Stimulated activated CD4-positive, alpha-beta T cell treated with anti-CD3 and anti-CD28 coated beads, Interleukin-4, amount 100 ng/mL, for 1 hour (primary cell): ENCODE measurements at regions not wholly inside any gene's neighbourhood (a gene's known extent, or its start where the extent isn't known, plus 50 kb on each side); places are given as distances from the start of the nearest gene placed in this dataset.
"Not testable (repeated sequence)": the region's sequence is repeated elsewhere in the genome, so short reads cannot be mapped to it uniquely, and the experiment has no call there.

Experiments used
- DNase-seq: peaks from one replicate; pipeline ENCODE4 v3.0.0-alpha.2; 2020

DNA sequence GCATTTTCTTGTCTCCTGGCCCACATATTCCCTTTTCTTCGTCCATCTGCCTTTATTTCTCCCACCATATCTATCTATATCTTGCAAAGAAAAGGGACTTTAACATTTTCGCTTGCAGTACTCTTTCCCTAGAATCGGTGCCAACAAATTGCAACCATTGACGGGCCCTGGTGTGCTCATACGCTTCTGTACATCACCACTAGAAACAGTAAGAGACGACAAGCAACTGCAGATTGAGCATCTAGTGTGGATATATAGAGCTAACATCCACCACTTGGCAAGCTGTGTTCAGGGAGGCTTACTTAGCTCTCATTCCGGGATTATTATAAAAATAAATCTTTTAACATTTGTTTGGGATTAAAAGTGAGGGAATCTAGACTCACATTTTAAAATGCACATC lies 230.8 kb upstream of the PKN2 start:
- no peak for DNase-seq

DNA sequence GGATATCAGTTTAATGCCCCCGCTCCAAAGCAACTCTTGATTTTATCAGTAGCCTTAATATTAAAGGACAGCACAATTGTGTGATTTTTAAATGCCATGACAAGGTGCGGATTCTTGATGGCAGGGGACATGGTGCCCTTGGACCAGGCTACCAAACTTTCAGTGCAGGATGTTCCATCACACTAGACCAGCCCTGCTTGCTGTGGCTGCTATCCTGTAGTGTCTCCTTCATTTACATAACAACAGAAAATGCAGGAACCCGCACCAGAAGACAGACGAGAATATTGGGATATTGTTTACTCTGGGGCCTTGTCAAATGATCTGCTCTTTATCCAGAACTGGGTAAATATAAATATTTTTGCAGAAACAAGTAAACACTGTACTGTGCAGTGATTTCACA lies 229.3 kb upstream of the PKN2 start:
- no peak for DNase-seq

DNA sequence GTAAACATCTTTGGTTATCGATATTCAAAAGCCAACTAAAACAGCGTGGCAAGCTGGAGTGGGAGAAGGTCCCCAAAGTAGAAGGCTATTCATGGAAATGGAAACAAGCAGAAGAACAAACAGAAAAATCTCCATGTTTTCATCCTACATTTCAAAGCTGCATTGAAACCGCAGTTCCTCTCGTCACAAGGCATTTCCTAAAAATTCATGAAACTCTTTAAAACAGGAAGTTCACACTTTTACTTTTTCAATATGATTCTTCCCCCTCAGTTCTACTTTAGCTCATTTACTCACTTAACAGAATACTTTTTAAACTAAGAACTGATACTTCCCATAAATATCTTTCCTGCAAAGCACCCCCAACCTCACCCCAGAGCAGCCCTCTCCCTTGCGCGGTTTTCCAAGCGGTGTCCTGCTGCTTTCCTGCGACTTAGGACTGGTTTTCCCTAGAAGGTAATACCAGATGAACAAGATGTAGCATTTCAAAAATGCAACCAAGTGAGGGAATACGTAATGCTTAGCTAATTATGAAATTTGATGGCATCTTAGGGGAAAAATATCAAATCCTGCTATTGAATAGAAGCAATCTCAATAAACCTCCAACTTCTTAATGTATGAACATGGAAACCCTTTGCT lies 228.3 kb upstream of the PKN2 start:
- no peak for DNase-seq

DNA sequence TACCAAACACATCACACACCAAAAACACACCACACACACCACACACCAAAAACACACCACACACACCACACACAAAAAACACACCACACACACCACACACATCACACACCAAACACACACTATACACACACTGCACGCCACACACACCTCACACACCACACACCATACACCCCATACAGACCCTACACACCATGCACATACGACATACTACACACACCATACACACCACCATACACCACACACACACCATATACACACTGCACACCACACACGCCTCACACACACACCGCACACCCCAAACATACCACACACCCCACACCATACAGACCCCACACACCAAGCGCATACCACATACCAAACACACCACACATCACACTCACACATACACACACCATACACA lies 226.9 kb upstream of the PKN2 start:
- no peak for DNase-seq

DNA sequence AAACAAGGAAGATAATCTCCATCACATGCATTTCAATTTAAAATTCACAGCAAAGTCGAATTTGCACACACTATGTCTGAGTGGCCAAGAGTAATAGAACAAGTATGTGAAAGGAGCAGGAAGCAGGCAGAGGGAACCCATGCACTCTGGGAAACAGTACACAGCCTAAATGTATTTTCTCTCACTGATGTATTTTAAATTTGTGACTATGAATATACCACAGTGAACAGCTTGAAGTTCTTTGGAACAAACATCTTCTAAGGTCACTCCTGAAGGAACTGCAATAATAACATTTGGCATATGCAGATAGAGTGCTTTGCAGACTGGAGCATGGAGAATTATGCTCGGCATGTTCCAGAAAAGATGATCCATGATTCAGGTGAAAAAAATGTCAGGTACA lies 223.1 kb upstream of the PKN2 start:
- no peak for DNase-seq

DNA sequence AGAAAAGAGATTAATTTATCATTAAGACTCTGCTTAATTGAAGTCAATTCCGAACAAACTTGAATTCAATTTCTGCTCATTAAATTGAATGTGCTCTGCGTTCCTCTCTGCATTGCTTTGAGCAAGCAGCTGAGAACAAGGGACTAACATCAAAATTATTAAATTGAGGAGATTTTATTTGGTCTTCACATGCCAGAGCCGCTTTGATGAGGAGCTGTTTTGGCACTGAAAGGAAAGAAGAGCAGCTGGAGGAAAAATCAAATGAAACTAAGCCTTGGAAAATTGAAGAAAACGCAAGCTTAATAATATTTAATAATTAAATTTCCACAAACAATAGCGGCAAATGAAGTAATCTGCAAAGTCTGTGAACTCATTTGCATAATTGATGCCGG lies 222.0 kb upstream of the PKN2 start:
- DNase-seq: no peak

DNA sequence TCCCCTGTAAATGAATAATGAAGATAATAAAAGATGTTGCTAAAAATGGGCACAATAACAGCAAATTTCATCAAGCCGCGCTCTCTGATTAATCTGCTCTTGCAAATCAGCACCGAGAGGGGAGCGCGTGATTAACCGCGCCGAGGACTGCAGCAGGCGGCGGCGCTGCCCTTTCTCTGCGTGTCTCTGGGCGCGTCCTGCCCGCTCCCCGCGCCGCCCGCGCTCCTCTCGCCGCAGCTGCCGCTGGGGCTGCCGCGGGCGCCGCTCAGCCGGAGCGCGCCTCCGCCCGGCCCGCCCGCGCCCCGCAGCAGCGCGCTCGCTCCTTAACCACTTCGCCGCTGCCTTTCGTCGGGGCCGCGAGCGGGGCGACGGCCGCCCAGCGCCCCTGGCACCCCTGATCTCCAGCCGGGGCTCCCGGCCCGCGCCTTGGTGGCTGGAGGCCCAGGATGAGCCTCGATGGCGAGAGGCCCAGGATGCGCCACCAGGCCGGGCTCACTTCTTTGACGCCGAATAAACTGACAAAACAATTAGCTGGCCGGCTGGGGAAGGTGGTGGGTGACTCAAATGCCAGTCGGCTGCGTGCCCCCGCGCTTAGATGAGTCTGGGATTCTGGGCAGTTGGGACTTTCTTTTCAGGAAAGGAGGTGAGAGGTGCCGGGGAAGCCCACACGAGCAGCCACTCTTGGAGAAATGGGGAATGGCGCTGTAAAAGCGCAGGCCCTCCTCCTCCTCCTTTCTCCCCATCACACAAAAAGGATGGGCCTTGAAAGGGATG lies 221.4 kb upstream of the PKN2 start:
- DNase-seq: no peak

DNA sequence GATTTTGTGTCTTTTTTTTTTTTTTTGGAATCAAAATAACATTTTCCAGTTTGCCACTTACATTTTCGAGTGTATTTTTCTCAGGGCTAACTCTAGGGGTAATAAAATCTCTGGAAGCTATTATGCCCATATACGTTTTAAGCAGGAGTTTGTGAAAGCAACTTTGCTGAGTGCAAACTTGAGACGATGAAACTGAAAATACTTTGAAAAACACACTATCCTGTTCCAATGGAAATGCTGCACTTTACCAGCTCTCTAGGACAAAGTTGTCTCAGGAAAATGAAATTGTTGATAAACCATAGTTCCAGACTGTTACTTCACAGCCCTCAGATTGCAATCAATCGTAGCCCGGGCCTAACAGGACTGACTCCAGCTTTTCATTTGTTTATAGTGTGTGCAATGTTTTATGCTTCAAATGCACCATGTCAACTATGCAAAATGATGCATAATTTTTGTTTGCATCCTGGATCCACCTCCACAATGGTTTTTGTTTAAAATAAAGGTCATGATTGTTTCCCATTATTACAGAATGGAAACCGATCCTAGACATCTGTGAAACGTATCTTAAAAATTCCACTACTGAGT lies 220.6 kb upstream of the PKN2 start:
- no peak for DNase-seq

DNA sequence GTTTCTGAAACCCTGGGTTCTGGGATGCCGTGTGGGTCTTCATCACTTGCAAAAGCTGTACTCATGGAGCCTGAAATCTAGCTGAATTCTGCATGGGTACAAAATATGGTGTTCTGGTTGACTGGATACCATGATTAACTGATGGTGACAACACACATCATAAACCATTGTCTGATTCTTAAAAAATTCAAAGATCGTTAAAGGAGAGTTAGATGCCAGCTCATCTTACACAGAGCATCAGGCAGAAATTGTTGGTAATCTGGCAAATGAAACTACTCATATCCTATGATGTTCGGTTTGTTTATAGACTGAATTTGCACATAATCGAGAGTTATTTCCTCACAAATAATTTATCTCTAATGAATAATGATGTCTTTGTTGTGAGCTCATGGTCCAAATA lies 218.1 kb upstream of the PKN2 start:
- no peak for DNase-seq

DNA sequence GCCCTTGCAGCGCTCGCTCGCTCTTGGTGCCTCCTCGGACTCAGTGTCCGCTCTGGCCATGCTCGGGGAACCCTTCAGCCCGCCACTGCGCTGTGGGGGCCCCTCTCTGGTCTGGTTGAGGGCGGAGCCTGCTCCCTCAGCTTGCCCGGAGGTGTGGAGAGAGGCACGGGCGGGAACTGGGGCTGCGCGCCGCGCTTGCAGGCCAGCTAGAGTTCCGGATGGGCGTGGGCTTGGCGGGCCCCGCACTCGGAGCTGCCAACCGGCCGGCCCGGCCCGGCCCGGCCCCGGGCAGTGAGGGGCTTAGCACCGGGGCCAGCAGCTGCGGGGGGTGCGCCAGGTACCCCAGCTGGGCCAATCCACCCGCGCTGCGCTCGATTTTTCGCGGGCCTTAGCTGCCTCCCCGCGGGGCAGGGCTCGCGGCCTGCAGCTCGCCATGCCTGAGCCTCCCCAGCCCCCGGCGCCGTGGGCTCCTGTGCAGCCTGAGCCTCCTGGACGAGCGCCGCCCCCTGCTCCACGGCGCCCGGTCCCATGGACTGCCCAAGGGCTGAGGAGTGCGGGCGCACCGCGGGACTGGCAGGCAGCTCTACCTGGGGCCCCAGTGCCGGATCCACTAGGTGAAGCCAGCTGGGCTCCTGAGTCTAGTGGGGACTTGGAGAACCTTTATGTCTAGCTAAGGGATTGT lies 217.0 kb upstream of the PKN2 start:
- DNase-seq: no peak

DNA sequence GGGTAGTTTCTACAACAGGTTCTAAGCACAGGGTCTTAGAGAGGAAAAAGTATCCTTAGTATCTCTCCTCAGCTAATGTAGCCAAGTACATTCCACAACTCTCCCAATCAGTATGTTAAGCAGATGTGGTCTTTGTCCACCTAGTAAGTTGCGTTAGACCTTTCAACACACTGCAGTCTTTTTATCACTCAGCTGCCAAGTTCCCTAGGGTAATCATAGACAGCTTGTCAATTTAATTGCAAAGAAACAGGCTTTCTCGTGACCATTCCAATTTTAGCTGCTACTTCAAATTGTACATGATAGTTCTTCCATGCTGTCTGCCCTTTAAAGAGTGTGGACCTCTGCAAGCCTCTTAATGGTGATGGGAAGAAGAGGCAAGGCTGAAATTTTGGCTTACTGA lies 211.8 kb upstream of the PKN2 start:
- no peak for DNase-seq

DNA sequence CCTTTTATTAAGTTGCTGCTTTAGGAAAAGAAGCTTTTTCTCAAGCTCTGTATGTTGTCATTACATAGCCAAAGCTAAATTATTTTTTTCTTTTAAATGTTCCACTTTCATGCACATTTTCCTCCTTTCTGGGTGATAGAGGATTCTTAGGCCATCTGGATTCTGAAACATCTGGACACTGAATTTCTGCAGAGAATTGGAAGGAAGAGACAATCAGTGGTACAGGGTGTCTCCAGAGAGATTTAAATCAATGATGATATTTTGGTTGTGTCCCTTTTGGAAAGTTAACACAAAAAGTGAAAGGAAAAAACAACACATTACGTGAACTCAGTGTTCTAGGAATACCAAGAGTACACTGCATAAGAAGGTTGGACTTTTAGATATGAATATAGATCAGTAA lies 211.4 kb upstream of the PKN2 start:
- no peak for DNase-seq

DNA sequence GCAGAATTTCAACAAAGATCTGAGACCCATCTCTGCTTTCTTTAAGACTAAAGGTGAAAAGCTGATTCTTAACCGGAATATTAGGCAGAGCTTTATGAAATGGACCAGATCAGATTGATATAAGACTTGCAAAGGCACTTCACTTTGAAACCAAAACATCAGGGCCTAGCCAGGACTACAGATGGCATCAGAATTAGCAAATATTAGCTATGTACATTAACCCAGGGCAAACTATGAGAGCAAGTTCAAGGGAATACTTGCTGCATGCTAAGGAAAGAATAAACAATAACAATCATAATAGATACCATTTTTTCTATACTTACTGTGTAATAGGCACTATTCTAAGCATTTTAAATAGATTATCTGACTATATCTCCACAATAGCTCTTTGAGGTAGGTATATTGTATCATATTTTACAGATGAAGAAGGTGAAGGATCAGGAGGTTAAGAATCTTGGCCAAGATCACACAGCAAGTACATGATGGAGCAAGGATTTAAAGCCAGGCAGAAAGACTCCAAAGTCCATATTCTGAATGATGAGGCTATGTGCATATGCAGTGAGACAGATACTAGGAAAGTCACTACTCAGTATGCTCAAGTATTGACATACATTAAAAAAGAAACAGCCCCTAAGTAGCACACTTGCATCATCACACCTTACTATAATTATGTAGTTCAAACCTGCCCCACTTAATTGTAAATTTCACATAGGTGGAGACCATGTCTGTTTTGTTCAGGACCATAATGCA lies 209.3 kb upstream of the PKN2 start:
- DNase-seq: no peak

DNA sequence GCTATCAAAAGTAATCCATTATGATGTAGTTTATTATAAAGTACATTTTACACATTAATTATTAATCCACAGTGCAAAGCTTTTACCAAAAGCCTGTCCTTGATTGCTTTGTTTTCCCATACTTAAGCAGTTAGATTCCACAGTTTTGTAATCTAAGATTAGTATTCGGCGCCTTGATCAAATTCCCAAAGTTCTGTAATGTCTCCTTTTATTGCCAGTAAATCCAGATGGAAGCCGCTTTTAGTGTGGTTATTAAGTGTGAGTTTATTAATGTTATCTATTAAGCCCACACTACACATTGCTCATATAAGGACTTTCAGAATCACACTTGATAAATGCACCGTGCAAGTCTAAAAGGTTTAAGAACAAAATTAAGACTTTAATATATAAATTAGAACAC lies 199.2 kb upstream of the PKN2 start:
- no peak for DNase-seq

DNA sequence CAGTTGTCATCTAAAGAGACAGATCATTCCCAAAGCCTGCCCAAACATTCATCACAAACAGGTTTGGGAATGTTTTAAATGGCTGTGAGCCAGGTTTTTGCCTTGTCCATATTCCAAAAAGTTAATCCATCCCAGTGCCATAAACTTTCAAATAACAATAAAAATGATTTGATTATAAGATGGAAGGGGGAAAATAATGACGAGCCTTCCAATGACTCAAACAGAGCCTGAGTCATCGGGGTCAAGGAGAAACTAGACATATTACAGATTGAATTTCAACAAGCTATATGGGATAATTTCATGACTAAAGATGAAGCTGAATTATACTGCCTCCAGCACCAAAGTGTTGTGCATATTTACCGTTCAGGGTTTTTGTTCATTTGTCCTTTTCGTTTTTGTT lies 195.8 kb upstream of the PKN2 start:
- DNase-seq: no peak

DNA sequence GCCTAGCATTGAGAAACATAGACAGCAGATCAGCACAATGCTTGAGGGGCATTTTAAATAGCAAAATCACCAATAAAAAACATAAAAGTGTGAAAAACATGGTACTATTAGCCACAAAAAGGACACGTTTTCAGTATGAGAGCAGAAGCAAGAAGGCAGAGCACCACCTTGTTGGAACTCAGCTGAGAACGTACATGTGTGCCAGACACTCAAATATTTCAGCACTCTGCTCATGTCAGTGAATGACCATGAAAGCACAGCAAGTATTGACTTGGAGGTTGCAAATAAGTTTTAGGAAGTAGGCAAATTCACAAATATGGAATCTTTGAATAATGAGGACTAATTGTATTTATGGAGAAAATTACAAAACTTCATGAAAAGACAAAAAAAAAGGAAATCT lies 193.4 kb upstream of the PKN2 start:
- no peak for DNase-seq

DNA sequence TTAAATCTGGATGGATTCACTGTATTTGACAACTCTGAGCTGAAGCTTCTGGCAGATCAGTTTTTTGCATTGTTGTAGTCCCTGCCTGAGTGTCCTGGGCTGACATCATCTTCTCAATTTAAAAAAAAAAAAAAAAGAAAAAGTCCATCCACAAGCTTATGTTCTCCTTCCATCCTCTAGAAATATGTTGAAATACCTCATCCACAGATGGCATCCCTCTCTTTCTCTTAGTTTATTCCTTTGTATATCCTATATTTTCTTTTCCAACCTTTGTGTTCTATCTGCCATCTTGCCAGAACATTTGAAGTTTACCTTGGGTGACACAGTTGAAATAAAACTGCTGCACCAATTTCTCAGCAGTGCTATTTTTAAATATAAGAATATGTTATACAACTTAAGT lies 184.4 kb upstream of the PKN2 start:
- DNase-seq: no peak

DNA sequence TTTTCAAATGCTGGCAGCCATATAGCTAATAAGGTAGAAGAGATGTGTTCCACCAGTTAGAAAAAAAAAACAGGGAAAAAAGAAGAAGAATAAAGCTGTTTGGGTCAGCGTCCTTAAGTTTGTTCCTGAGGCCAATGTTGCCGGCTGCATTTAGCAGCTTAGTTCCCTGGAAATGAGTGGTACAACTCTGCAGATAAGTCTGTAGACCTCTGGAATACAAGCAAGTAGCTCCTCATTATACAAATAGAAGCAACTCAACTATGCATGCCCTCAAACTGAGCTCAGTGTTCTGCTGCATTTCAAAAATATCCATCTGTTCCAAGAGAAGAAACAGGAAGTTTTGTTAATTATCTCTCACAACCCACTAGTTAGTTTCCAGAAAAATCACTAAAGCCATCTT lies 181.2 kb upstream of the PKN2 start:
- DNase-seq: no peak

DNA sequence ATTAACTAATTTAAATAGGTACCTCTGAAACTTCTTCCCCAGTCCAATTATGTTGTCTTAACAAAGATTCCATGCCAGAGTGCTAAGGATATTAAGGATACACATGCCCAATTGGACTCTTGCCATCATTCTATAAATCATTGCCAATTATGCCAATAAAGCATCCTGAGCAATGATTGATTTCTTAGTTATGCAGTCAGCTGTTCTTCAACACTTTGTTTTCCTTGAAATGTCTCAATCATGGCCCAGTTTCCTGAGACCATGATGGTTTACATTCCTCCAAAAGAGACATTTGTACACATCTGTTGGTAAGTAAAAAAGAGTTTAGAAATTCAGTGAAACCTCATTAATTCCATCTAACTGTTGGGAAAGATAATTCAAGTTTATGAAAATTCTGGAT lies 180.4 kb upstream of the PKN2 start:
- no peak for DNase-seq

DNA sequence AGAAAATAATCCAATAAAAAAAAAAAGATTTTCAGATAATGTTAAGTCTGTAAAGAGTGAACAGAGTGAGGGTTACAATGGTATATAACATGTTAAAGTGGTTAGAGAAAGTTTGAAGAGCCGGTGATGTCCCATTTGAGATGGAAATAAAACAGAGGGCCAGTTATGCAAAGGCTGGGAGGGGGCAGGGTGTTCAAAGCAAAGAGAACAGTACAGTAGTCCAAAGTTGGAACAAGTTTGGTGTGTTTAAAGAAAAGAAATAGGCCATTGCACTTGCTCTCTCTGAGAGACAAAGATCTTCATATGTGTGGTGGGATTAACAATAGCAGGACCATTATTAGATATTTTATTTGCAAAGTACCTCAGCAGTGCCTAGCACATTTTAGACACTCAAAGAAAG lies 179.5 kb upstream of the PKN2 start:
- DNase-seq: no peak

DNA sequence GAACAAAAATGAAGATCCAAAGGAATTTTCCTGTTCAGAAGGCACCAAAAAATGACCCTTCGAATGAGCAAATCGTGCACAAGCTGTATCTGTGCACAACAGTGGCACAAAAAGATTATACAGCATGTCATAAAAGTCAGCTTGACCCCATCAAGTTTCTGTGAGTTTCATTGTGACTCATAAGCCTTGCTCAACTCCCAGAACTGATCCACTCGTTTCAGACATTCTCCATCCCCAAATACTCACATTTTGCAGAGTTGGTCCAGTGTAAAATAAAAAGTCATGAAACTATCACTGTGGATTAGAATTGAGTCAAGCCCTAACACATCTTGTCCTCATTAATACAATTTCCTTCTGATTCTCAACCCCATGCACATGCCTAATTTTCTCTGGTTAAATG lies 174.7 kb upstream of the PKN2 start:
- no peak for DNase-seq

DNA sequence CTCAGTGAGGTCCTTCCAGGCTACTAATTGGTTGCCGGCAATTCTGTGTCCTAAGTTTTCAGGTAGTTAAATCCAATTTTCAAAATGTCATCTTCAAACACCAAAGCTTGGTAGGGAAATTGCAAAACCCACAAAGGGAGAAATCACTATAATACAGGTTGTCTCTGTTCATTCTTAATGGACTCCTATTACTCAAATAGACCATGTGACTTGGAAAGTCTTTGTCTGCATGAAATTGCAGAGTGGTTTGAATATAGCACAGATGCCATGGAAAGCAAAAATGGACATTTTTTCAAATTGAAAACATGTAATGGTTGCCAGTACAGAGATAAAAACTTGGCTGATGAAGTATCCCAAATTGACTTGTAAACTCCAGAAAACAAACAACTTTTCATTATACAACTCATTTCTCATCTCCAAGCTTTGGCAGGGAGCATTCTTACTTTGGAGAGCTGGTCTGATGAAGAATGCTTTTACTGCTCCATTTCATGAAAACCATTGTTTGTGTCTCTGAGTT lies 169.5 kb upstream of the PKN2 start:
- DNase-seq: no peak

DNA sequence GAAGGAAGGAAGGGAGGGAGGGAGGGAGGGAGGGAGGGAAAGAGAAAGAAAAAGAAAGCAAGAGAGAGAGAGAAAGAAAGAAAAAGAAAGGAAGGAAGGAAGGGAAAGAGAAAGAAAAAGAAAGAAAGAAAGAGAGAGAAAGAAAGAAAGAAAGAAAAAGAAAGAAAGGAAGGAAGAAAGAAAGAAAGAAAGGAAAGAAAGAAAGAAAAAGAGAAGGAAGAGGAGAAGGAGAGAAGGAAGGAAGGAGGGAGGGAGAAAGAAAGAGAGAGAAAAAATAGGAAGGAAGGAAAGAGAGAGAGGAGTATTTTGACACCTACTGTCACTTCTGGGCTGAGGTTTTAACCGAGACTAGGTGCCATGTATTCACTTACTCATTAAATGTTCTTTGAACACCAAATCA lies 166.6 kb upstream of the PKN2 start:
- not testable (repeated sequence) for DNase-seq
